SU-DHL-6 (cell line): ENCODE measurements at regions not wholly inside any gene's neighbourhood (a gene's known extent, or its start where the extent isn't known, plus 50 kb on each side); places are given as distances from the start of the nearest gene placed in this dataset.

Experiments
- H2AFZ ChIP-seq: fragments of 200-600 bp; sonication (generic); 2 replicates; pipeline ENCODE4 v1.6.1; 2014; ENCODE audit warnings: low read depth, mild to moderate bottlenecking, moderate library complexity, mixed read lengths, antibody characterized with exemption, low read length; ENCODE audit not compliant: severe bottlenecking
- H3F3A ChIP-seq: fragments of 200-600 bp; shearing (Covaris generic); 2 replicates; pipeline ENCODE4 v1.6.0; 2016; ENCODE audit warnings: antibody characterized with exemption, mild to moderate bottlenecking; ENCODE audit not compliant: insufficient read depth
- H3K27ac ChIP-seq: fragments of 200-600 bp; sonication (generic); 2 replicates; pipeline ENCODE4 v1.5.1; 2016; ENCODE audit warnings: low read depth, mild to moderate bottlenecking, low read length, moderate library complexity, mixed read lengths
- H3K27me3 ChIP-seq: fragments of 200-600 bp; sonication (generic), shearing (Covaris generic); 2 replicates; pipeline ENCODE4 v1.6.0; 2014; ENCODE audit warnings: mild to moderate bottlenecking, low read length
- H3K36me3 ChIP-seq: fragments of 200-600 bp; sonication (generic); 2 replicates; pipeline ENCODE4 v1.6.1; 2014; ENCODE audit warnings: mild to moderate bottlenecking, low read length, mixed read lengths
- H3K4me2 ChIP-seq: fragments of 300-600, 200-600 bp; shearing (Covaris generic), sonication (generic); 2 replicates; pipeline ENCODE4 v1.6.0; 2014; ENCODE audit warnings: low read length, low read depth, mild to moderate bottlenecking; ENCODE audit not compliant: poor library complexity, severe bottlenecking
- H3K4me3 ChIP-seq: fragments of 200-600 bp; sonication (generic); 2 replicates; pipeline ENCODE4 v1.5.1; 2014; ENCODE audit warnings: antibody characterized with exemption, low read length, mild to moderate bottlenecking, mixed read lengths; ENCODE audit not compliant: insufficient read depth, poor library complexity, severe bottlenecking
- H3K79me2 ChIP-seq: fragments of 200-600 bp; sonication (generic); 2 replicates; pipeline ENCODE4 v1.6.1; 2014; ENCODE audit warnings: mild to moderate bottlenecking, low read length, moderate library complexity; ENCODE audit not compliant: insufficient read depth
- H3K9ac ChIP-seq: fragments of 200-600 bp; sonication (generic); 2 replicates; pipeline ENCODE4 v1.7.0; 2014; ENCODE audit warnings: mild to moderate bottlenecking, low read length
- H3K9me2 ChIP-seq: fragments of 200-600 bp; sonication (generic); replicated peaks from 2 replicates; pipeline ENCODE4 v1.6.1; 2014; ENCODE audit warnings: low read length; ENCODE audit not compliant: insufficient read depth
- H3K9me3 ChIP-seq: fragments of 200-600 bp; sonication (generic); 2 replicates; pipeline ENCODE4 v1.6.1; 2014; ENCODE audit warnings: low read length, mixed read lengths; ENCODE audit not compliant: insufficient read depth
- H4K20me1 ChIP-seq: fragments of 200-600 bp; sonication (generic); 2 replicates; pipeline ENCODE4 v1.6.1; 2014; ENCODE audit warnings: low read depth, mild to moderate bottlenecking, antibody characterized with exemption, low read length, moderate library complexity, mixed read lengths
- CTCF ChIP-seq: fragments of 200-600 bp; sonication (generic); IDR thresholded peaks from one replicate; pipeline ENCODE4 v1.5.1; 2017; ENCODE audit warnings: antibody characterized with exemption, mild to moderate bottlenecking, low read length, moderate library complexity; ENCODE audit not compliant: insufficient read depth, poor library complexity, severe bottlenecking
- EZH2phosphoT487 ChIP-seq: fragments of 200-600 bp; sonication (generic), shearing (Covaris generic); conservative IDR thresholded peaks from 2 replicates; pipeline ENCODE4 v1.6.1; 2018; ENCODE audit warnings: mild to moderate bottlenecking, antibody characterized with exemption, low read length, moderate library complexity, mixed read lengths

- Histone ChIP-seq H3F3A (no peaks in the 10 kb centered on the region), H3K4me3 (no peak overlapping the region), H3K79me2 (no peaks in the 10 kb centered on the region), H3K9me3 (no peaks in the 10 kb centered on the region), H4K20me1 (no peaks in the 10 kb centered on the region), H3K9ac (no peak overlapping the region), H2AFZ (no peak overlapping the region), H3K4me2 (no peak overlapping the region), H3K36me3 (no peaks in the 10 kb centered on the region), H3K9me2 (no peaks in the 10 kb centered on the region), H3K27me3 (no peaks in the 10 kb centered on the region), H3K27ac (no peak overlapping the region)
- TF ChIP-seq EZH2phosphoT487 (no peak), CTCF (no peak)
Measured at GRCh38 chr7:11946794-11947193, 114.8 kb upstream of the THSD7A start.

- H3F3A ChIP-seq, result no peaks in the 10 kb centered on the region
- H3K9me3 ChIP-seq, result no peaks in the 10 kb centered on the region
- H3K9me2 ChIP-seq, result no peaks in the 10 kb centered on the region; the same call in 1 of the 2 replicates
- no peak overlapping the region for H3K4me3 ChIP-seq
- no peak overlapping the region for H3K9ac ChIP-seq
- no peaks in the 10 kb centered on the region for H3K27me3 ChIP-seq
- H2AFZ ChIP-seq, result no peak overlapping the region
- H3K36me3 ChIP-seq, result no peaks in the 10 kb centered on the region
- H3K79me2 ChIP-seq, result no peaks in the 10 kb centered on the region
- no peak overlapping the region for H3K27ac ChIP-seq
- TF ChIP-seq EZH2phosphoT487 (no peak), CTCF (no peak)
- H4K20me1 ChIP-seq, result no peaks in the 10 kb centered on the region
- H3K4me2 ChIP-seq, result no peak overlapping the region
Measured at GRCh38 chr7:11950281-11950680, 118.3 kb upstream of the THSD7A start.

- Histone ChIP-seq H3K4me3 (no peak overlapping the region), H3K9me2 (no peaks in the 10 kb centered on the region; the same call in 1 of the 2 replicates), H3F3A (no peaks in the 10 kb centered on the region), H3K9ac (no peak overlapping the region), H3K9me3 (no peaks in the 10 kb centered on the region), H3K36me3 (no peaks in the 10 kb centered on the region), H4K20me1 (no peaks in the 10 kb centered on the region), H3K27ac (no peak overlapping the region), H3K4me2 (no peak overlapping the region), H3K27me3 (no peaks in the 10 kb centered on the region), H2AFZ (no peak overlapping the region), H3K79me2 (no peaks in the 10 kb centered on the region)
- no peak for TF ChIP-seq EZH2phosphoT487
Measured at GRCh38 chr7:11950942-11951341, 118.9 kb upstream of the THSD7A start.

- H3K9me3 ChIP-seq, result no peaks in the 10 kb centered on the region
- H3K4me3 ChIP-seq, result no peak overlapping the region
- TF ChIP-seq EZH2phosphoT487, result no peak
- no peak for TF ChIP-seq CTCF
Measured at GRCh38 chr7:11951909-11952308, 119.9 kb upstream of the THSD7A start.

More at GRCh38 chr7:11951909-11952308, 119.9 kb upstream of the THSD7A start:
- Histone ChIP-seq H3K79me2 (no peaks in the 10 kb centered on the region), H4K20me1 (no peaks in the 10 kb centered on the region), H2AFZ (no peak overlapping the region), H3K27me3 (no peaks in the 10 kb centered on the region), H3K4me2 (no peak overlapping the region), H3K9me2 (no peaks in the 10 kb centered on the region; the same call in 1 of the 2 replicates), H3F3A (no peaks in the 10 kb centered on the region), H3K36me3 (no peaks in the 10 kb centered on the region), H3K27ac (no peak overlapping the region), H3K9ac (no peak overlapping the region)
